22Rv1 (cell line): ENCODE measurements at regions not wholly inside any gene's neighbourhood (a gene's known extent, or its start where the extent isn't known, plus 50 kb on each side); places are given as distances from the start of the nearest gene placed in this dataset.
"Not testable (repeated sequence)": the region's sequence is repeated elsewhere in the genome, so short reads cannot be mapped to it uniquely, and the experiment has no call there.

ENCODE experiments used
- H3K27ac ChIP-seq: fragments of 450-650 bp; 2 replicates; pipeline ENCODE4 v1.5.1; 2017
- ZFX ChIP-seq: fragments of 450-650 bp; IDR thresholded peaks from 2 replicates; pipeline ENCODE4 v1.6.1; 2017; ENCODE audit warnings: antibody characterized with exemption, borderline replicate concordance
- TF ChIP-seq, protein P1 (sequence below): fragments of 450-650 bp; IDR thresholded peaks from 2 replicates; pipeline ENCODE4 v1.5.1; 2017; ENCODE audit warnings: mild to moderate bottlenecking

DNA sequence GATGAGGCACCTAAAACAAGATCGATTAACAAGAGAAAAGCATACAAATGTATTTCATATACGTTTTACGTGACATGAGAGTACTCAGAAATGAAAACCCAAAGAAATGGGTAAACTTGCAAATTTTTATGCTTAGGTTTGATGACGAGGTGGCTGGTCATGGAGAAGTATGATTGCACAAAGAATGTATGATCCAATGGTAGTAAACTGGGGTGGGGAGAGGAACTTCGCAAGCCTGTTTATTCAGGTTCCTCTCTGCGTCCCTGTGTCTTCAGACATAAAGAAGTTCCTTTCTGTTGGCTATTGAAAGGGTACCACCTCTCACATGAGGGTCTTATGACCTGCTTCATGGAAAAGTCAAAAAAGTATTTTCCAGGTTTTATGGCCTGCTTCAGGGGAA, 309.2 kb downstream of the BCOR start:
- H3K27ac ChIP-seq, result no peak overlapping the region
- TF ChIP-seq, protein P1, sequence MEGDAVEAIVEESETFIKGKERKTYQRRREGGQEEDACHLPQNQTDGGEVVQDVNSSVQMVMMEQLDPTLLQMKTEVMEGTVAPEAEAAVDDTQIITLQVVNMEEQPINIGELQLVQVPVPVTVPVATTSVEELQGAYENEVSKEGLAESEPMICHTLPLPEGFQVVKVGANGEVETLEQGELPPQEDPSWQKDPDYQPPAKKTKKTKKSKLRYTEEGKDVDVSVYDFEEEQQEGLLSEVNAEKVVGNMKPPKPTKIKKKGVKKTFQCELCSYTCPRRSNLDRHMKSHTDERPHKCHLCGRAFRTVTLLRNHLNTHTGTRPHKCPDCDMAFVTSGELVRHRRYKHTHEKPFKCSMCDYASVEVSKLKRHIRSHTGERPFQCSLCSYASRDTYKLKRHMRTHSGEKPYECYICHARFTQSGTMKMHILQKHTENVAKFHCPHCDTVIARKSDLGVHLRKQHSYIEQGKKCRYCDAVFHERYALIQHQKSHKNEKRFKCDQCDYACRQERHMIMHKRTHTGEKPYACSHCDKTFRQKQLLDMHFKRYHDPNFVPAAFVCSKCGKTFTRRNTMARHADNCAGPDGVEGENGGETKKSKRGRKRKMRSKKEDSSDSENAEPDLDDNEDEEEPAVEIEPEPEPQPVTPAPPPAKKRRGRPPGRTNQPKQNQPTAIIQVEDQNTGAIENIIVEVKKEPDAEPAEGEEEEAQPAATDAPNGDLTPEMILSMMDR, result no peak
- TF ChIP-seq ZFX, result no peak

DNA sequence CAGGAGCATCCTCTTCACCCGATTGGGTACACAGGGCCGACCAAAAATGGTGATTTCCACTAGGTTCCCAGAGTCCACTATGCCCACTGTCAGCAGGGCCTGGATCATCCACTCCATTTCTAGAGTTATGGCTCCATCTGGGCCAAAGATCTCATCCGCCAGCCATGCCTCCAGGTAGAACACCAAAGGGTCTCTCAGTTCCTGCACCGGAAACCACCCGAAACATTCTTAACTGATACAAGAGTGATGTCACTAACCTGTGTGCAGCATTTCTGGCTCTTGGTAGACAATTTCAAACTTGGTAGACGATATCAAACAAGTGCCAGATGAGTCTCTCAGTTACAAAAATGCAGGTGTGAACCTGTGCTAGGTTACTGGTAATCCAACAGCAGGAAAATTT, 306.1 kb downstream of the BCOR start:
- TF ChIP-seq, protein P1, result no peak

DNA sequence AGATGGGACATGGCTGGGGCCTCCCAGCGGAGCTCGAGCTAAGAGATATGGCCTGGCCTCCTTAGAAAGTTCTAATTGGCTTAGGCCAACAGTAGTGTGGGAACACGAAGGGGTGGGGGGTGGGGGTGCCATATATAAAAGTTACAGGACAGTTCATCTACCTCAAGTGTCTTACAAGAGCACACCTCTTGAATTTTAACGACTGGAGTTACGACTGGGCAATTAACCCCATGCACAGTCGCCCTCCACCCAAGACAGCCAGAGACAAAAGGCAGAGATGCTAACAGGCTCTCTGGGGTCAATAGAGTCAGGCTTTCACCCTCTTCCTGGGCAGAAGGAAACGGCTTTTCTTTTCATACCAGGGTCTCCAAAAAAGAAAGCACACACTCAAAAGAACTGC, 302.2 kb downstream of the BCOR start:
- TF ChIP-seq, protein P1, result no peak
- TF ChIP-seq ZFX, result no peak
- H3K27ac ChIP-seq, result no peak overlapping the region

More for the DNA sequence above, 306.1 kb downstream of the BCOR start:
- H3K27ac ChIP-seq, result no peak overlapping the region

DNA sequence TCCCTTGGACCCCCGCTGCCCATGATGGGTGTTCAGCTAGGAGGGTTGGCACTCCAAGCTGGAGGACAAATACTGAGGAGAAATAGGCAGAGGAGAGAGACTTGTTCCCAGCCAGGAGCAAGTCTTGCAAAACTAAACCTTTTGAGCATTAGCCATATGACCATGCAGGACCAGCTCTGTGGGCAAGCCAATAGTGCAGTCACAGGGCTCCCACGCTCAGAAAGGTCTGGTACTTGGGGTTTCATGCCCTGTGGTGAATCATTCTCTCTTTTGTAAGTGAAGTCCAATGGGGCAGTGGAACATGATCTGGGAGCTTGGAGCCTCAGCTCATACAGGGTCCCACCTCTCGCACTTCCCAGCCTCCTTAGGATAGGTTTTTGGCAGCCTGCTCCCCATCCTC, 300.9 kb downstream of the BCOR start:
- TF ChIP-seq, protein P1, result no peak
- TF ChIP-seq ZFX, result no peak
- no peak overlapping the region for H3K27ac ChIP-seq

DNA sequence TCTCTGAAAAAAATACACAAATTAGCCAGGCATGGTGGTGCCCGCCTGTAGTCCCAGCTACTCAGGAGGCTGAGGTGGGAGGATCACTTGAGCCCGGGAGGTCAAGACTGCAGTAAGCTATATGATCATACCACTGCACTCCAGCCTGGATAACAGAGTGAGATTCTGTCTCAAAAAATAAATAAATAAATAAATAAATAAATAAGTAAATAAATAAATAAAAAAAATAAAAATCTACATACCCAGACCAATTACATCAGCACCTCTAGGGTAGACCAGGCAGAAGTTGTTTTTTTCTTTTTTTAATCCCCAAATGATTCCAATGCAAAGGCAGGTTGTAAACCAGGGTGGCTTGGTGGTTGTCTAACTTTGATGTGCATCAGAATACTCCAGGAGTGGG, 299.3 kb downstream of the BCOR start:
- H3K27ac ChIP-seq, result not testable (repeated sequence)

DNA sequence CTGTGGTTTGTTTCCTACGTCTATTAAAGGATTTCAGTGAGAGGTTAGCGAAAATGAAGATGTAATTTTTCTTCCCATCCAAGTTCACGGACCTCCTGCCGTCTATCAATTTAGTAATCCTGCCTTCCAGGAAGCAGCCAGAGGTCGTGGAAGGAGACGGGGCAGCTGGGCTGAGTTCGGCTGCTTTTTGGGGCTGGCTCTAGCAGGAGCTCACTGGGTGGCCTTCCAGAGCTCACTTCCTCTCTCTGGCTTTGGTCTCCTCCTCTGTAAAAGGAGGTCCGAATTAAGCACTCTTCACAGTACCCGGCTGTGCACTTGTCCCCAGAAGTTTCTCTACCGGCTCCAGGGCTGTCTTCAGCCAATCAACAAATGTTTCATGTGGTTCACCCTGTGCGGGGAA, 295.4 kb downstream of the BCOR start:
- no peak overlapping the region for H3K27ac ChIP-seq
- TF ChIP-seq, protein P1, result no peak
- no peak for TF ChIP-seq ZFX

DNA sequence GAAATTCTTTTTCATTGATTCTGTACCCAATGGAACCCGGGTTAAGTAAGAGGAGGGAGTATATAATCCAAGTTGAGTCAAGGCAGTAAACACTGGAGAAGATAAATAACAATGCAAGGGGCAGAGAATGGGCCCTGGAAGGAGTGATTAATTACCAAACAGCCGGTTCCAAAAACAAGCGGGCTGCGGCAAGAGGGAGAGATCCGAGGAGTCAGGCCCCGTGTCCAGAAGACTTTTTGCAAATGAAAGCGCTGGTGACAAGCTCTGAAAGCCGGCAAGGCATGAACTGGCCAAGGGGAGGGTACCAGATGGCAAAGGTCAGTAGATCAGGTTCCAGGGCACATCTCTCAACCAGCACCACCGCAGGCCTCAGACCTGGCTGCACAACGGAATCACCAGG, 294.9 kb downstream of the BCOR start:
- no peak for TF ChIP-seq ZFX
- TF ChIP-seq, protein P1, result no peak
- H3K27ac ChIP-seq, result no peak overlapping the region

DNA sequence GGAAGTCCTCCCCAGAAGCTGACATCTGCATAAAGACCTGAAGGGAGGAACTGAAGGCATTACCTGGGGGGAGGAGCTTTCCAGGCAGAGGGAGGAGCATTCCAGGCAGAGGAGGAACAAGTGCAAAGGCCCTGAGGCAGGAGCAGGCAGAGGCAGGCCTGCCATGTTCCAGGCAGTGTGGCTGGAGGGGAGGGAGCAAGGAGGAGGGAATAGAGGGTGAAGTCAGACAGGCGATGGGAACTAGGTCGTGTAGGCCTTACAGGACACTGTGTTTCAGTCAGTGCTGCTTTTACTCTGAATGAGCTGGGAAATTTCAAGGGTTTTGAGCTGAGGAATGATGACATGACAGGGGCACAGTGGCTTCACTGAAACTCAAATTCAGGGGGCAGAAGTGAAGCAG, 292.7 kb downstream of the BCOR start:
- no peak for TF ChIP-seq ZFX
- TF ChIP-seq, protein P1, result no peak
- H3K27ac ChIP-seq, result no peak overlapping the region
